ES-I3 (cell line): ENCODE measurements at regions not wholly inside any gene's neighbourhood (a gene's known extent, or its start where the extent isn't known, plus 50 kb on each side); places are given as distances from the start of the nearest gene placed in this dataset.

Source experiments
- H3K36me3 ChIP-seq: 2 replicates; pipeline ENCODE4 v1.6.1; 2013; ENCODE audit warnings: mild to moderate bottlenecking, low read length, control low read depth, moderate library complexity; ENCODE audit not compliant: insufficient read depth
- H3K4me1 ChIP-seq: 2 replicates; pipeline ENCODE4 v1.6.1; 2013; ENCODE audit warnings: mild to moderate bottlenecking, control low read depth, low read length; ENCODE audit not compliant: insufficient read depth
- H3K9ac ChIP-seq: 2 replicates; pipeline ENCODE4 v1.6.1; 2013; ENCODE audit warnings: low read depth, mild to moderate bottlenecking, low read length, moderate library complexity
- H3K9me3 ChIP-seq: 2 replicates; pipeline ENCODE4 v1.6.1; 2013; ENCODE audit warnings: mild to moderate bottlenecking, low read length, moderate library complexity; ENCODE audit not compliant: control insufficient read depth, insufficient read depth

- no peak overlapping the region for H3K9ac ChIP-seq
- H3K4me1 ChIP-seq = peaks cover 5% of the 10 kb centered on the region; the same call in 1 of the 2 replicates
- no peaks in the 10 kb centered on the region for H3K36me3 ChIP-seq
- no peaks in the 10 kb centered on the region for H3K9me3 ChIP-seq
Observed at GRCh38 chr15:36468746-36469145, 110.7 kb upstream of the CDIN1 start.

- peaks cover 5% of the 10 kb centered on the region; the same call in 1 of the 2 replicates for H3K4me1 ChIP-seq
- no peaks in the 10 kb centered on the region for H3K36me3 ChIP-seq
- H3K9ac ChIP-seq = no peak overlapping the region
- no peaks in the 10 kb centered on the region for H3K9me3 ChIP-seq
Observed at GRCh38 chr15:36469311-36469966, 110.0 kb upstream of the CDIN1 start.

- no peaks in the 10 kb centered on the region for H3K9me3 ChIP-seq
- H3K9ac ChIP-seq = no peak overlapping the region
- no peaks in the 10 kb centered on the region for H3K36me3 ChIP-seq
- peaks cover 5% of the 10 kb centered on the region; the same call in 1 of the 2 replicates for H3K4me1 ChIP-seq
Observed at GRCh38 chr15:36472672-36473071, 106.8 kb upstream of the CDIN1 start.

DNA sequence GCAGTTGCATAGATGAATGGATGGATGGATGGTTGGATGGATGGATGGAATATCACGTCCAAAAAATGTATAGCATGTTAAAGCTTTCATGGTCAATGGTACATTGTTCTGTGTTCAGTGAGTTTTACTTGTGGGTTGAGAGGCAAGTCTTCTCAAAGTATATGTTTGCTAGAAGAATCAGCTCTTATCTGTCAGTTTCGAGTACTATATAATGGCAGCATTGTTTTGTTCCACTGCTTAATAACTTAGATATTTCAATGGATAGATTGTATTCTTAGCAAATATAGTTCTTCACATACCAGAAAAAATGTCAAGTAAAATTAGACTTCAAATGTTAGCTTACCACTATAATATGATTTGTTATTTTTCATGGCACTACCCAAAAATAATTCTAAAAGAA, 100.9 kb upstream of the CDIN1 start:
- H3K9me3 ChIP-seq = no peaks in the 10 kb centered on the region; the same call in 1 of the 2 replicates
- no peaks in the 10 kb centered on the region for H3K36me3 ChIP-seq
- peaks cover 3% of the 10 kb centered on the region; the same call in 1 of the 2 replicates for H3K4me1 ChIP-seq
- no peak overlapping the region for H3K9ac ChIP-seq

- no peaks in the 10 kb centered on the region; the same call in 1 of the 2 replicates for H3K9me3 ChIP-seq
- H3K36me3 ChIP-seq = no peaks in the 10 kb centered on the region
- H3K4me1 ChIP-seq = peaks cover 3% of the 10 kb centered on the region; the same call in 1 of the 2 replicates
- H3K9ac ChIP-seq = no peak overlapping the region
Observed at GRCh38 chr15:36479200-36479896, 100.1 kb upstream of the CDIN1 start.

DNA sequence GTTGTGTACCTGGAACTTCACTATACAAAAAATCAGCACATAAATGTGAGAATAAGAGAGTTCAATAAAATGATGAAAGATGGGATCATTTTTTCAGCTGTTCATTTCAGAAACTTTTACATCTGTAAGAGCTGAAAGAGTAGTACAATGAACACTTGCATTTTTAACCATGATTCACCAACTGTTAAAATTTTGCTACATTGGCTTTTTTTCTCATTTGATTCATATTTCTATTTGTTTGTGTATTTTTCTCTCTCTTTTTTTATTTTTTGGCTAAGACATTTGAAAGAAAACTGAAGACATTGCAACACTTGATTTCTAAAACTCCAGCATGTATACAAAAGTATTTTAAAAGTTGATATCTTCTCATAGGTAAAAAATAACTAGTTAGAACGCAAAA, 98.3 kb upstream of the CDIN1 start:
- Histone ChIP-seq H3K9me3 (no peaks in the 10 kb centered on the region; the same call in 1 of the 2 replicates), H3K36me3 (no peaks in the 10 kb centered on the region), H3K9ac (no peak overlapping the region), H3K4me1 (peaks cover 3% of the 10 kb centered on the region; the same call in 1 of the 2 replicates)

DNA sequence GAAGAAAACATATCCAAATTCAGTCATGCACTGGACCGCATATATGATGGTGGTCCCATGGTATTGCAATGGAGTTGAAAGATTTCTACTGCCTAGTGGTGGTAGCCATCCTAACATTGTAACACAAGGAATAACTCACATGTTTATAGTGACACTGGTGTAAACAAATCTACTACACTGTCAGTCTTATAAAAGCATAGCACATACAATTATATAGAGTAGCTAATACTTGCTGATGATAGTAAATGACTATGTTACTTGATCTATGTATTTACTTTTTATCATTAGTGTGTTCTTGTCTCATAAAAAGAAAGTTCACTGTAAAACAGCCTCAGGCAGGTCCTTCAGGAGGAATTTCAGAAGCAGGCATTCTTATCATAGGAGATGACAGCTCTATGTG, 96.0 kb upstream of the CDIN1 start:
- peaks cover 3% of the 10 kb centered on the region; the same call in 1 of the 2 replicates for H3K4me1 ChIP-seq
- H3K9ac ChIP-seq = no peak overlapping the region
- no peaks in the 10 kb centered on the region for H3K36me3 ChIP-seq
- H3K9me3 ChIP-seq = no peaks in the 10 kb centered on the region; the same call in 1 of the 2 replicates

GRCh38 chr15:36484038-36484778, 95.2 kb upstream of the CDIN1 start:
- Histone ChIP-seq H3K4me1 (peaks cover 1% of the 10 kb centered on the region; the same call in 1 of the 2 replicates), H3K9me3 (no peaks in the 10 kb centered on the region; the same call in 1 of the 2 replicates), H3K36me3 (no peaks in the 10 kb centered on the region), H3K9ac (no peak overlapping the region)

- Histone ChIP-seq H3K9me3 (no peaks in the 10 kb centered on the region), H3K9ac (no peak overlapping the region), H3K4me1 (no peaks in the 10 kb centered on the region), H3K36me3 (no peaks in the 10 kb centered on the region)
Observed at GRCh38 chr15:36491912-36492311, 87.5 kb upstream of the CDIN1 start.

- H3K4me1 ChIP-seq = peaks cover 8% of the 10 kb centered on the region; the same call in 1 of the 2 replicates
- H3K36me3 ChIP-seq = no peaks in the 10 kb centered on the region
- H3K9ac ChIP-seq = no peak overlapping the region
- H3K9me3 ChIP-seq = no peaks in the 10 kb centered on the region
Observed at GRCh38 chr15:36495456-36495991, 83.9 kb upstream of the CDIN1 start.

- no peaks in the 10 kb centered on the region for H3K36me3 ChIP-seq
- peaks cover 8% of the 10 kb centered on the region; the same call in 1 of the 2 replicates for H3K4me1 ChIP-seq
Observed at GRCh38 chr15:36497901-36498300, 81.5 kb upstream of the CDIN1 start.

DNA sequence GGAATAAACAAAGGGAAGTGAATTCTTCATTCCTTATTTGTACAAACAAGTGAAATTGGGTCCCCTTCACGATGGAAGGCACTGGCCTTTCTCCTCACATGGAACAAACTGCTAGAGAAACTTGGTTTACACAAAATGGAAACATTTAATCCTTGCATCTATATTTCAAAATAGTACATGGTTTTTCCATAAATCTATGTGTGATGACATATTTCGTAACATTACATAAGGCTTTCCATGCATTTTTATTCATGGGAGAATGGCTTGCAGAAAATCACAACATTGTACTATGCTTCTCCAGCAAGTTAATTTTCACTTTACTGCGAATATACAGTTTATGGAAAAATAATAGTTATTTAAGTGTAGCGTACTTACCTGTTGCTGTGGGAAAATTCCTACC, 81.0 kb upstream of the CDIN1 start:
- H3K9me3 ChIP-seq = no peaks in the 10 kb centered on the region
- no peaks in the 10 kb centered on the region for H3K36me3 ChIP-seq
- H3K4me1 ChIP-seq = peaks cover 8% of the 10 kb centered on the region; the same call in 1 of the 2 replicates
- no peak overlapping the region for H3K9ac ChIP-seq

More at GRCh38 chr15:36497901-36498300, 81.5 kb upstream of the CDIN1 start:
- Histone ChIP-seq H3K9me3 (no peaks in the 10 kb centered on the region), H3K9ac (no peak overlapping the region)

GRCh38 chr15:36498916-36499315, 80.5 kb upstream of the CDIN1 start:
- peaks cover 8% of the 10 kb centered on the region; the same call in 1 of the 2 replicates for H3K4me1 ChIP-seq
- H3K36me3 ChIP-seq = no peaks in the 10 kb centered on the region
- no peaks in the 10 kb centered on the region for H3K9me3 ChIP-seq
- H3K9ac ChIP-seq = no peak overlapping the region
